A673 (cell line): ENCODE measurements at regions not wholly inside any gene's neighbourhood (a gene's known extent, or its start where the extent isn't known, plus 50 kb on each side); places are given as distances from the start of the nearest gene placed in this dataset.

Experiments
- BruUV-seq: library from RNA; stranded (reverse); fragments of 400-500 nt; replicated peaks from 2 replicates; lab custom pipeline; 2021; lab: Mats Ljungman, UMichigan
- CTCF ChIA-PET: fragments of 300-600 bp; sonication (Branson Sonifier 250); formaldehyde crosslinking; loops from one replicate; lab custom pipeline; 2022; ENCODE audit warnings: antibody characterized with exemption; lab: Charles Lee
- POLR2A ChIA-PET: fragments of 300-600 bp; sonication (Branson Sonifier 250); formaldehyde crosslinking; loops from one replicate; lab custom pipeline; 2022; ENCODE audit warnings: antibody characterized with exemption; ENCODE audit not compliant: low non-redundant PET; lab: Charles Lee
- DNase-seq: peaks from one replicate; pipeline ENCODE4 v3.0.0-alpha.2; 2015; ENCODE audit warnings: low spot score
- H3K27ac ChIP-seq: fragments of 200-600 bp; sonication (generic); 2 replicates; pipeline ENCODE4 v1.5.1; 2016; ENCODE audit warnings: mixed run types, low read depth, mild to moderate bottlenecking, mixed read lengths, antibody characterized with exemption, low read length; ENCODE audit not compliant: poor library complexity, severe bottlenecking
- H3K27me3 ChIP-seq: fragments of 200-600 bp; sonication (generic); replicated peaks from 2 replicates; pipeline ENCODE4 v1.6.1; 2017; ENCODE audit warnings: mixed run types, low read depth, mild to moderate bottlenecking, mixed read lengths, antibody characterized with exemption, low read length; ENCODE audit not compliant: insufficient read depth, poor library complexity
- H3K36me3 ChIP-seq: fragments of 200-600 bp; sonication (generic); 2 replicates; pipeline ENCODE4 v1.6.1; 2016; ENCODE audit warnings: mixed run types, mild to moderate bottlenecking, mixed read lengths, antibody characterized with exemption, low read length; ENCODE audit not compliant: insufficient read depth, poor library complexity, severe bottlenecking
- H3K4me1 ChIP-seq: fragments of 200-600 bp; sonication (generic); 2 replicates; pipeline ENCODE4 v1.6.1; 2017; ENCODE audit warnings: mixed run types, mild to moderate bottlenecking, mixed read lengths, antibody characterized with exemption, low read length; ENCODE audit not compliant: insufficient read depth, poor library complexity, severe bottlenecking
- H3K4me3 ChIP-seq: fragments of 200-600 bp; sonication (generic); 2 replicates; pipeline ENCODE4 v1.5.1; 2016; ENCODE audit warnings: low read depth, mixed run types, mild to moderate bottlenecking, mixed read lengths, low read length; ENCODE audit not compliant: poor library complexity, severe bottlenecking
- H3K9me3 ChIP-seq: fragments of 200-600 bp; sonication (generic); 2 replicates; pipeline ENCODE4 v1.6.1; 2016; ENCODE audit warnings: mixed run types, low read depth, mild to moderate bottlenecking, mixed read lengths, antibody characterized with exemption, low read length; ENCODE audit not compliant: poor library complexity, severe bottlenecking
- CTCF ChIP-seq: fragments of 300-800, 200-600 bp; sonication (generic); conservative IDR thresholded peaks from 2 replicates; pipeline ENCODE4 v1.5.1; 2017; ENCODE audit warnings: low read depth, mild to moderate bottlenecking, antibody characterized with exemption, low read length, moderate library complexity, mixed read lengths
- EZH2 ChIP-seq: fragments of 200-600 bp; sonication (generic); IDR thresholded peaks from 2 replicates; pipeline ENCODE4 v1.6.1; 2017; ENCODE audit warnings: borderline replicate concordance, low read depth, mild to moderate bottlenecking, mixed read lengths, antibody characterized with exemption, low read length; ENCODE audit not compliant: poor library complexity, severe bottlenecking
- intact Hi-C: fragments of 100-400 bp; cut with micrococcal nuclease; formaldehyde crosslinking; loops from one replicate; pipeline ENCODE4 v1.10.0; 2022; ENCODE audit not compliant: unreplicated experiment

- CTCF ChIA-PET: no interaction called here
- Histone ChIP-seq H3K36me3 (no peaks in the 10 kb centered on the region), H3K9me3 (peaks cover 9% of the 10 kb centered on the region), H3K27me3 (no peaks in the 10 kb centered on the region), H3K4me1 (no peaks in the 10 kb centered on the region), H3K4me3 (no peak overlapping the region), H3K27ac (no peak overlapping the region)
- BruUV-seq: no TSS peak
- TF ChIP-seq CTCF (no peak), EZH2 (no peak)
- POLR2A ChIA-PET: no interaction called here
- no peak for DNase-seq
- intact Hi-C loops: no loop called here
Observed at GRCh38 chr4:183384983-183385382, 59.5 kb upstream of the CDKN2AIP start.

GRCh38 chr4:183388021-183388420 is 56.4 kb upstream of the CDKN2AIP start:
- Histone ChIP-seq H3K4me1 (peaks cover 20% of the 10 kb centered on the region), H3K9me3 (peaks cover 9% of the 10 kb centered on the region), H3K4me3 (no peak overlapping the region), H3K27ac (no peak overlapping the region), H3K27me3 (no peaks in the 10 kb centered on the region), H3K36me3 (no peaks in the 10 kb centered on the region)
- DNase-seq: no peak
- ChIA-PET CTCF (no interaction called here), POLR2A (no interaction called here)
- TF ChIP-seq EZH2 (no peak), CTCF (no peak)
- intact Hi-C loops: no loop called here
- no TSS peak for BruUV-seq

GRCh38 chr4:183388777-183389176 is 55.7 kb upstream of the CDKN2AIP start:
- no peak for TF ChIP-seq CTCF
- no peak for TF ChIP-seq EZH2
- H3K27me3 ChIP-seq: no peaks in the 10 kb centered on the region
- POLR2A ChIA-PET: no interaction called here
- CTCF ChIA-PET: no interaction called here
- no peaks in the 10 kb centered on the region for H3K36me3 ChIP-seq
- H3K27ac ChIP-seq: no peak overlapping the region
- peaks cover 20% of the 10 kb centered on the region for H3K4me1 ChIP-seq
- intact Hi-C loops: no loop called here
- BruUV-seq: no TSS peak
- DNase-seq: no peak
- H3K4me3 ChIP-seq: no peak overlapping the region
- H3K9me3 ChIP-seq: peaks cover 9% of the 10 kb centered on the region
